Muscle layer of colon (tissue), 2 donors: ENCODE measurements at regions not wholly inside any gene's neighbourhood (a gene's known extent, or its start where the extent isn't known, plus 50 kb on each side); places are given as distances from the start of the nearest gene placed in this dataset.
"Not testable (repeated sequence)": the region's sequence is repeated elsewhere in the genome, so short reads cannot be mapped to it uniquely, and the experiment has no call there.

ENCODE experiments used
- H3K27ac ChIP-seq: one replicate; pipeline ENCODE4 v1.7.0; 2013; ENCODE audit warnings: low read depth, mild to moderate bottlenecking, low read length, moderate library complexity
- H3K27me3 ChIP-seq, 2 donors: one replicate each; pipeline ENCODE4 v1.7.0; 2013; ENCODE audit warnings: low read length in 2 of 2, mild to moderate bottlenecking in 2 of 2; ENCODE audit not compliant: insufficient read depth in 2 of 2, control insufficient read depth in 1 of 2
- H3K36me3 ChIP-seq: one replicate; pipeline ENCODE4 v1.7.0; 2013; ENCODE audit warnings: mild to moderate bottlenecking, low read length; ENCODE audit not compliant: insufficient read depth
- H3K4me1 ChIP-seq: one replicate; pipeline ENCODE4 v1.7.0; 2013; ENCODE audit warnings: mild to moderate bottlenecking, low read length; ENCODE audit not compliant: insufficient read depth
- H3K4me3 ChIP-seq, 2 donors: one replicate each; pipeline ENCODE4 v1.7.0; 2013; ENCODE audit warnings: low read length in 2 of 2, low read depth in 1 of 2, mild to moderate bottlenecking in 1 of 2, moderate library complexity in 1 of 2
- H3K9ac ChIP-seq: one replicate; pipeline ENCODE4 v1.7.0; 2013; ENCODE audit warnings: low read length
- H3K9me3 ChIP-seq: one replicate; pipeline ENCODE4 v1.7.0; 2013; ENCODE audit warnings: mild to moderate bottlenecking, low read length
- donor health status: abdominal sarcoma.
- donor health status: Adenocarcinoma of cecum.

DNA sequence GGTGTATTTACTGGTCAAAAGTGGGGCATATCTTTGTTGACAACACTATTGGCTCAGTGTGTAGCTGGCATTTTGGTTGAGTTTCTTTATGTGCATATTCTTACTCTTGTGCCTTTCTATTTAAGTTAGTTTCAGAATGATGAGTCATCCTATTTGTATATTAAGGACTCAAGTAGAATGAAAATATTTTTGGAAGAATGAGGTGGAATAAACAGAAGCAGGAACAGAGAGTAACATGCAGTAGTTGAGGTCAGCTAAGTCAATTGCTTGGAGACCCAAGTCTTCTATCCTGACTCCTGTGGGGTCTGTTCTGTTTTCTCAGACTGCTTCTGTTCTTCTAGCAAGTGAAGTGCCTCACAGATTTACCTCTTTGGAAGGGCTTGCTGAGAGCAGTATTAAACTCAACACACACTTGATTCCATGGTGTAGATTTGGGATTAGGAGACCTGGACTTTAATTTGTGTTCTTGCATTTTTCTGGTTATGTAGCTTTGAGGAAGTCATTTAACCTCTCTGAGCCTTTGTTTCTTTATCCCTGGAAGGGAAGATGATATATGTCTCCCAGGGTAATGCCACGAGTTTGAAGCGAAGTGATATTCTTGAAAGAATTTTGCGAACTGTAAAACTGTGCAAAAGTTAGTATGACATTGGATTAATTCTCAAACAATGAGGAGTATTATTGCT lies 324.3 kb downstream of the QKI start:
- Histone ChIP-seq H3K4me3 (no peak overlapping the region), H3K36me3 (no peaks in the 10 kb centered on the region), H3K27ac (no peak overlapping the region), H3K27me3 (no peaks in the 10 kb centered on the region), H3K9me3 (no peaks in the 10 kb centered on the region), H3K4me1 (no peaks in the 10 kb centered on the region), H3K9ac (no peak overlapping the region)

DNA sequence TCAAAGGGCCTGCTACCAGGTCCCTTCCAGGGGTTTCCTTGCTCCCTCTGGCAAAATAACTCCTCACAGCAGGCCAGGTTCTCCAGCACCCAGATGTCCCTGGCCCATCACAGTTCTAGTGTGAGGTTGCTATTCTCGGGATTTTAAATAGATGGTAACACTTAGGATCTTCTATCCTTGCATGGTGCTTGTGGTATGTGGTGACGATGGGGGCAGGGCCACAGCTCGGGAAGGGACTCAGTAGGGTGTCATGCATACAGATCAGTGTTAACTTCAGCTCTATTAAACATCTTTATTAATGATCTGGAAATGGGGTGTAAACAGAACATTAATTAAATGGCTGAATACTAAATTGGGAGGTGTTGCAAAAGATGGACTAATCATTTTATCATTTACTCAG lies 323.8 kb downstream of the QKI start:
- Histone ChIP-seq H3K4me3 (no peak overlapping the region), H3K27me3 (no peaks in the 10 kb centered on the region), H3K4me1 (no peaks in the 10 kb centered on the region), H3K9me3 (no peaks in the 10 kb centered on the region), H3K9ac (no peak overlapping the region), H3K27ac (no peak overlapping the region), H3K36me3 (no peaks in the 10 kb centered on the region)

DNA sequence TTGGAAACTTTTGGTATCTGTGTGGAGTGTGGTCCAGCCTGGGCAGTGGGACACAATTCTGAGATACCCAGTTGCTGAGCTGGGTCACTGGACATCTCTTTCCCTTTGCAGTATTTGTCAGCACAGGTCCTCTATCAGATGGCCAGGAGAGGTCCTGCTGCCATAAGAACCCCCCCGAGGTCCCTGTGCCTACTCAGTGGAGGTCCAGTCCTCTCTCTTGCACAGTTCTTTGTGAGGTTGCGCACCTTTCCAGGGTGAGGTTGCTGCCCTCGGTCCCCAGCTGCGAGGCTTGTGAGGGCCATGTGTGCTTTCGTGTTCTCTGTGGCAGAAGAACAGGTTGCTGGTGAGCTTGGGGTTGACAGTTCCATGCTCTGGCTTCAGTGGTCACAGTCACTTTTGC lies 320.6 kb downstream of the QKI start:
- Histone ChIP-seq H3K27ac (no peak overlapping the region), H3K9me3 (no peaks in the 10 kb centered on the region), H3K9ac (no peak overlapping the region), H3K27me3 (no peaks in the 10 kb centered on the region), H3K4me3 (no peak overlapping the region), H3K4me1 (peaks cover 4% of the 10 kb centered on the region), H3K36me3 (no peaks in the 10 kb centered on the region)

DNA sequence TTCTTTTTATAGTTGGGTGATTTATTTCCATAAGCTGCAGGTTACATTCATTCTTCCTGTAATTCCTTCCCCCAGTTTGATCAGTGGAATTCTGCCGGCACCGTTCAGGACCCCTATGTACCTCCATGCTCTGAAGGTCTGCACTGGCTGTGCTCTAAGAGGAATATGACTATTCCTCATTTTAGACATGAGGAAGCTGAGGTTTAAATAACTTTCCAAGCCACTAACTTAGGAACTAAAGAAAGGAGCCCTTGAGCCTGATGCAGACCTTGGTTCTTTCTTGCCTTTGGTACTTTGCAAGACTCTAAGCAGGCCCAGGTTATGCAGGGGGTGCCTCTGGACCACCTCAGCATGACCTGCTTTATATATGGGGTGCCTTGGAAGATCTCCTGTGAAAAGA lies 318.5 kb downstream of the QKI start:
- Histone ChIP-seq H3K4me1 (peaks cover 4% of the 10 kb centered on the region), H3K27me3 (no peaks in the 10 kb centered on the region), H3K4me3 (no peak overlapping the region), H3K9me3 (no peaks in the 10 kb centered on the region), H3K36me3 (no peaks in the 10 kb centered on the region), H3K27ac (no peak overlapping the region), H3K9ac (no peak overlapping the region)

DNA sequence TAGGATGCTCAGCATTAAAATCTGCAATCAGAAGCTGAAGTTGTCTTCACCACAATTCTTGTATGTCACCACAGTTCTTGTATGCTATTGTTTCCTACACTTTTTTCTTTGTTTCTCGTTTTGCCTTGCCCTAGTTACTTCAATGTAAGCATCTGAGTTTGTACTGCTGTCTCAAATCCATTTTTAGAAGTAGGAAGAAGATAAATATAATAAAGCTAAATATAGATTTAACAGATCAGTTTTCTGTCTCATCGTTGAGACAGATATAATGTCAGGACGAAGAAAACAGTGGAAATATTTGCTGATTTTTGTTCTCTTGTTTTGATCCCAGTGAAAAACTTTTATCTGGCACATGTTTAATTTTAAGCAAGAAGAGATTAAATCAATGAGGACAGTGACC lies 318.0 kb downstream of the QKI start:
- H3K4me1 ChIP-seq: peaks cover 4% of the 10 kb centered on the region
- H3K27me3 ChIP-seq: no peaks in the 10 kb centered on the region
- H3K27ac ChIP-seq: no peak overlapping the region
- H3K9ac ChIP-seq: no peak overlapping the region
- H3K4me3 ChIP-seq: no peak overlapping the region
- H3K9me3 ChIP-seq: no peaks in the 10 kb centered on the region
- H3K36me3 ChIP-seq: no peaks in the 10 kb centered on the region

DNA sequence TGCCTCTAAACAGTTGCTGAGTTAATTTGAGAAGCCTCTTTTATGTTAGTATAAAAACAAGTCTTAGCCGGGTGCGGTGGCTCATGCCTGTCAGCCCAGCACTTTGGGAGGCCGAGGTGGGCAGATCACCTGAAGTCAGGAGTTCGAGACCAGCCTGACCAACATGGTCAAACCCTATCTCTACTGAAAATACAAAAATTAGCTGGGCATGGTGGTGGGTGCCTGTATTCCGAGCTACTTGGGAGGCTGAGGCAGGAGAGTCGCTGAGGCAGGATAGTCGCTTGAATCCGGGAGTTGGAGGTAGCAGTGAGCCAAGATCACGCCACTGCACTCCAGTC lies 317.5 kb downstream of the QKI start:
- H3K4me3 ChIP-seq, H3K4me1 ChIP-seq, H3K9ac ChIP-seq, H3K36me3 ChIP-seq, H3K9me3 ChIP-seq, H3K27ac ChIP-seq, H3K27me3 ChIP-seq: not testable (repeated sequence)

DNA sequence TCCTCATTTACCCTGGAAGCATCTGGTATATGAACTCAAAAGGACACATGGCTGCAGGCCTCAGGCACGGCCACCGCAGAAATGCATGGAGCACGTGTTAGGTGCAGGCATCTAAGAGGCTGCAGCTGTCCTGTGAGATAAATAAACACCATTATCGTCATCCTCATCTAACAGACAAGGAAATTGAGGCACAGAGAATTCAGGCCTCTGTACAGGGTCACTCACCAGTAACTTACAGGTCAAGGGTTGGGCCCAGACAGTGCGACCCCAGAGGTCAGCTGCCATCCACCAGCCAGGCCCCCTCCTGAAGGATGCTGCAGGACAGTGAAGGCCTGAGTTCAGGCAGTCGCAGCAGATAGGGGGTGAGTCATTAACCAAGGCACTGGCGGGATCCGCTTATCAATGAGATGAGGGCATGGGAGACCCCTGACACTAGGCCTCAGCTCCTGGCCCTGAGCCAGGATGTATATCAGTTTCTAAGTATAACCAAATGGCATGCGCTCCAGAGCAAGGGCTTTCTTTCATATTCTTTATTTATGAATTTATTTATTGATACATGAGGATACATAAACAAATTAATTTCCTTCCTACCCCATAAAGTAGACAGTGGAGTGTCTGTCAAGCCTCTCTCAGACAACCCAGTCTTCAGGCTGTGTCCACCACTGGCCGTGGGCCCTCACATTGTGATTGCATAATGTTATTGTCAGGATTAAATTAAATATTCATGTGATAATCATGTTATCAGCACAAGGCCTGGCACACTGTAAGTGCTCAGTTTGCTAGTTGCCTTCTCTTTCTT lies 316.9 kb downstream of the QKI start:
- no peak overlapping the region for H3K9ac ChIP-seq
- H3K9me3 ChIP-seq: no peaks in the 10 kb centered on the region
- peaks cover 4% of the 10 kb centered on the region for H3K4me1 ChIP-seq
- H3K4me3 ChIP-seq: no peak overlapping the region
- H3K27me3 ChIP-seq: no peaks in the 10 kb centered on the region
- H3K36me3 ChIP-seq: no peaks in the 10 kb centered on the region
- no peak overlapping the region for H3K27ac ChIP-seq

DNA sequence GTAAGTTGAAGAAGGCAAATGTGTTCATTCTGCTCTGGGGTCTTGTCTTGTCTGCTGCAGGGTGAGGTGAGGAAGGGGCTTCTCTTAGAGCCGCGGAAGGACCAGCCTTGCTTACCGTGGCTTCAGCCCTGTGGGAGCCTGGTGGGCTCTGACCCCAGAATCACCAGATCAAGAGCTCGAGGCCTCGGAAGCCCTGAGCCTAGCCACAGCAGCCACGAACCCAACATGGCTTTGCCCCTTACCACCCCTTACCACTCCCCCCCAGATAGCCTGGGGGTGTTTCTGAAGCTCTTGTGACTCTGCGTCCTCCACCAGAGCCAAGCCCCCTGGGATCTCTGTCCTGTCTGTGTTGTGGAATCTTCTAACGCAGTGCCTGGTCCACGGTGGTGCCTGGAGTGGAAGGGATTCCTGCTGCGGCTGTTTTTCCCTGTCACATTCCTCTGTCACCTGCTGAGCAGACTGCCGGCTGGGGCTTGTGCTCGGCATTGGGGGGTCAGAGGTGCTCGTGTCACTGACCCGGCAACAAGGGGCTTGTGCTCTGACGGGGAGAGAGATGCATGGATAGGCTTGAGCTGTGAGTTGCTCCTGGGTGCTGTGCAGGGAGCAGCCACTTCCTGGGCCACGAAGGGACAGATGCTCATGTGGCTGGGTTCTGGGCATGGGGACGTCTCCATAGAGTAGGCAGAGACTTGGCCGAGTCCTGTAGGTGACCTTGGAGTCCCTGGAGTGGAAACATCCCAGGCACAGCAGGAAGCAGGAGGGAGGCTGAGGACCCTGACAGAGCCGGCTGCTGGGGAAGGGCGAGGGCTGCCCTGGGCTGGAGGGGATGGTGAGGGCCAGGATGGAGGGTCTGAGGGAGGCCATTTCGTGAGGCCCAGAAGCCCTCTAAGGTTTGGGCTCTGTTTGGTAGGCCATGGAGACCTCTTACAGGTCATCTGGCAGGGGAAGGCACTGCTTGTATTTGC lies 316.0 kb downstream of the QKI start:
- H3K27ac ChIP-seq: no peak overlapping the region
- no peaks in the 10 kb centered on the region for H3K27me3 ChIP-seq
- no peak overlapping the region for H3K9ac ChIP-seq
- no peak overlapping the region for H3K4me3 ChIP-seq
- H3K36me3 ChIP-seq: no peaks in the 10 kb centered on the region
- H3K9me3 ChIP-seq: no peaks in the 10 kb centered on the region
- peaks cover 4% of the 10 kb centered on the region for H3K4me1 ChIP-seq

DNA sequence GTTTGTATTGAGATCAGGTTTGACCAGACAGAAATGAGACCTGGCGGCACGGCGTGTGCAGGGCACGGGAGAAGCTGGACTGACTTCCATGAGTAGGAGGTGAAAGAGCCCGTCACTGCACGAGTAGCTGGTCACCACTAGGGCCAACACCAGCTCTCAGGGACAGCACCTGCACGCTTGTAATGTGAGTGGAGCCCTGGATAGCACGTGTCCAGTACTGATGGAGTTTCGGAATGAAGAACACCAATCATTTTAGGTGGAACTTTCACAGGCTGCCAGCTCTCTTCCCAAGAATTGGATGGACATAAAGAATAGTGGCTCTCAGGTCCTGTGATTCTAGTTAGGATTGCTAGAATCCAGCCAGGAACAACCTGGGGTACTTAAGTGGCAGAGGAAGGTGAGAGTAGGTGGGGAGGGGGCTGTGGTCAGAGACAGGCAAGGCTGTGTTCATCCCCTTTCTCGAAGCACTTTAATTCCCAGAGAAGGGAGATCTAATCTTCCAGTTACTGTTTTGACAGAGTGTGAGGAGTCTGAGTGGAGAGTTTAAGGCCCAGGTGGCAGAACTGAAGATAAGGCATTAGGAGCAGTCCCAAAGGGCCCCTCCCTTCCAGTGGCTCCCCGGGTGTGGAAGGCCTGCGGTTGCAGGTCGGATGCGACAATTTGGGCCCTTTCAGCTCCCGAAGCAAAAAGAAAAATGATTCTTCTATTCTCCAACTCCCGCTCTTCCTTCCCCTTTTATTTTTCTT lies 314.8 kb downstream of the QKI start:
- Histone ChIP-seq H3K36me3 (no peaks in the 10 kb centered on the region), H3K4me3 (no peak overlapping the region), H3K27me3 (no peaks in the 10 kb centered on the region), H3K27ac (no peak overlapping the region), H3K9ac (no peak overlapping the region), H3K9me3 (no peaks in the 10 kb centered on the region), H3K4me1 (peaks cover 4% of the 10 kb centered on the region)

DNA sequence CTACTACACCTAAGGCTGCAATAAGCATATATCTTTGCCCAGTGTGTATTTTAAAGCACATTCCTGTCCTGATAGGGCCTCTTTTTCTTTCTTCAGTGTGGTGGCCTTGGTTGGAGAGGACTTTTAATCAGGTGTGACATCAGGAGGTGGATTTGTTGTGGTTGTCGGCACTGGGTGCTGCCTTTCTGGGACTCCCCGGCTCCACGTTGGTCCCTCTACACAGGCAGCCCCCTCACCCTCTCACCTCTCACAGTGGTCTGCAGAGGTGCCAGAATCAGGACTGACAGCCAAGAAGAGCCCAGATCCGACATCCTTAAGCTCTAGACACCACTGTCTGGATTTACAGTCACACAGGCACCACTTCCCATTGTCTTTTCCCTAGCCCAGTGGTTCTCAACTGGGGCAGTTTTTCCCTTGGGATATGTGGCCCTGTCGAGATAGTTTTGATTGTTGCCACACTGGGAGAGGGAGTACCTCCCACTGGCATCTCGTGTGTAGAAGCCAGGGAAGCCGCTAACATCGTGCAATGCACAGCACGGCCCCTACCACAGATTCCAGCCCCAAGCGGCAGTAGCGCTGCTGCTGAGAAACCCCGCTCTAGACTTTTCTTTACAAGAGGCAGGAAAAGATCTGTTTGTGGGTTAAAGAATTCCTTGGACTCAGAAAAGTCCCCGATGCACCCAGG lies 314.1 kb downstream of the QKI start:
- Histone ChIP-seq H3K27me3 (no peaks in the 10 kb centered on the region), H3K4me3 (no peak overlapping the region), H3K9me3 (no peaks in the 10 kb centered on the region)

More for the DNA sequence above, 314.1 kb downstream of the QKI start:
- Histone ChIP-seq H3K9ac (no peak overlapping the region), H3K36me3 (no peaks in the 10 kb centered on the region), H3K4me1 (peaks cover 4% of the 10 kb centered on the region), H3K27ac (no peak overlapping the region)
